ENCODE measurements at regions not wholly inside any gene's neighbourhood (a gene's known extent, or its start where the extent isn't known, plus 50 kb on each side); places are given as distances from the start of the nearest gene placed in this dataset.

- TF ChIP-seq, protein P1, sequence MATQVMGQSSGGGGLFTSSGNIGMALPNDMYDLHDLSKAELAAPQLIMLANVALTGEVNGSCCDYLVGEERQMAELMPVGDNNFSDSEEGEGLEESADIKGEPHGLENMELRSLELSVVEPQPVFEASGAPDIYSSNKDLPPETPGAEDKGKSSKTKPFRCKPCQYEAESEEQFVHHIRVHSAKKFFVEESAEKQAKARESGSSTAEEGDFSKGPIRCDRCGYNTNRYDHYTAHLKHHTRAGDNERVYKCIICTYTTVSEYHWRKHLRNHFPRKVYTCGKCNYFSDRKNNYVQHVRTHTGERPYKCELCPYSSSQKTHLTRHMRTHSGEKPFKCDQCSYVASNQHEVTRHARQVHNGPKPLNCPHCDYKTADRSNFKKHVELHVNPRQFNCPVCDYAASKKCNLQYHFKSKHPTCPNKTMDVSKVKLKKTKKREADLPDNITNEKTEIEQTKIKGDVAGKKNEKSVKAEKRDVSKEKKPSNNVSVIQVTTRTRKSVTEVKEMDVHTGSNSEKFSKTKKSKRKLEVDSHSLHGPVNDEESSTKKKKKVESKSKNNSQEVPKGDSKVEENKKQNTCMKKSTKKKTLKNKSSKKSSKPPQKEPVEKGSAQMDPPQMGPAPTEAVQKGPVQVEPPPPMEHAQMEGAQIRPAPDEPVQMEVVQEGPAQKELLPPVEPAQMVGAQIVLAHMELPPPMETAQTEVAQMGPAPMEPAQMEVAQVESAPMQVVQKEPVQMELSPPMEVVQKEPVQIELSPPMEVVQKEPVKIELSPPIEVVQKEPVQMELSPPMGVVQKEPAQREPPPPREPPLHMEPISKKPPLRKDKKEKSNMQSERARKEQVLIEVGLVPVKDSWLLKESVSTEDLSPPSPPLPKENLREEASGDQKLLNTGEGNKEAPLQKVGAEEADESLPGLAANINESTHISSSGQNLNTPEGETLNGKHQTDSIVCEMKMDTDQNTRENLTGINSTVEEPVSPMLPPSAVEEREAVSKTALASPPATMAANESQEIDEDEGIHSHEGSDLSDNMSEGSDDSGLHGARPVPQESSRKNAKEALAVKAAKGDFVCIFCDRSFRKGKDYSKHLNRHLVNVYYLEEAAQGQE (IDR thresholded peaks at IDR 0.05; ENCODE audit: low read depth, low read length), result no peak
- no peak for TF ChIP-seq FOXM1 (IDR thresholded peaks at IDR 0.05; ENCODE audit: low read depth)
- no peak for TF ChIP-seq GATA2 (CRISPR knock-in tag; IDR thresholded peaks at IDR 0.05)
- TF ChIP-seq FOSL2 (IDR thresholded peaks at IDR 0.05; ENCODE audit: borderline replicate concordance, low read depth), result no peak
- TF ChIP-seq, protein P2, sequence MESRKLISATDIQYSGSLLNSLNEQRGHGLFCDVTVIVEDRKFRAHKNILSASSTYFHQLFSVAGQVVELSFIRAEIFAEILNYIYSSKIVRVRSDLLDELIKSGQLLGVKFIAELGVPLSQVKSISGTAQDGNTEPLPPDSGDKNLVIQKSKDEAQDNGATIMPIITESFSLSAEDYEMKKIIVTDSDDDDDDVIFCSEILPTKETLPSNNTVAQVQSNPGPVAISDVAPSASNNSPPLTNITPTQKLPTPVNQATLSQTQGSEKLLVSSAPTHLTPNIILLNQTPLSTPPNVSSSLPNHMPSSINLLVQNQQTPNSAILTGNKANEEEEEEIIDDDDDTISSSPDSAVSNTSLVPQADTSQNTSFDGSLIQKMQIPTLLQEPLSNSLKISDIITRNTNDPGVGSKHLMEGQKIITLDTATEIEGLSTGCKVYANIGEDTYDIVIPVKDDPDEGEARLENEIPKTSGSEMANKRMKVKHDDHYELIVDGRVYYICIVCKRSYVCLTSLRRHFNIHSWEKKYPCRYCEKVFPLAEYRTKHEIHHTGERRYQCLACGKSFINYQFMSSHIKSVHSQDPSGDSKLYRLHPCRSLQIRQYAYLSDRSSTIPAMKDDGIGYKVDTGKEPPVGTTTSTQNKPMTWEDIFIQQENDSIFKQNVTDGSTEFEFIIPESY (IDR thresholded peaks at IDR 0.05; ENCODE audit: borderline replicate concordance, low read depth), result no peak
These were observed 177.5 kb upstream of the DIO3 start (continued) for GRCh38 chr14:101383737-101384338.

DNA sequence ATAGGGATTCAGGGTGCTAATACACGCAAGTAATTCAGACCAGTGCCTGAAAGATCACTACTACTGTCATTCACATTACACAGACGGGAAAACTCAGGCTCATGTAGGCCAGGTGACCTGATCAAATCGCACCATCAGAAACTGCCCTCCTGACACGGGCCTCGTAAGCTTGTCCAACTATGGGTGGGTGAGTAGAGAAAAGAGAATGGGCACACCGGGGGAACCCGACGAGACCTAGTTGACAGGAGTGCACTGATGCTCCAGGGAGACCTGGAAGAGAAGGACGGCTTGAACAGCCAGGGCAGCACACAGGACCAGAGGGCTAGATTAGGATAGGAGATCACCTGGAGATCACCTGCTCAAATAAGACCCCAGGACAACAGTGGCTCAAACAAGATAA is 166.9 kb upstream of the DIO3 start:
- POLR2A ChIA-PET, result no interaction called here

More for the DNA sequence above, 166.9 kb upstream of the DIO3 start:
- TF ChIP-seq RFX5 (IDR thresholded peaks at IDR 0.05; ENCODE audit: low read length) (no peak), RCOR1 (IDR thresholded peaks at IDR 0.05; ENCODE audit: low read length) (no peak), NRF1 (IDR thresholded peaks at IDR 0.05; ENCODE audit: low read depth, low read length) (no peak), EP300 (IDR thresholded peaks at IDR 0.05; ENCODE audit: borderline replicate concordance in 1 of 2, low read depth in 1 of 2, low read length in 1 of 2) (no peak), JUND (IDR thresholded peaks at IDR 0.05) (no peak), SIN3A (IDR thresholded peaks at IDR 0.05; ENCODE audit: borderline replicate concordance, low read depth, low read length) (no peak)
- TF ChIP-seq, protein P2 (IDR thresholded peaks at IDR 0.05; ENCODE audit: borderline replicate concordance, low read depth), result no peak
- TF ChIP-seq, protein P1 (IDR thresholded peaks at IDR 0.05; ENCODE audit: low read depth, low read length), result no peak
- Histone ChIP-seq H3K36me3 (replicated peaks in 1 of 2; ENCODE audit: control insufficient read depth in 1 of 2, insufficient read depth in 2 of 2, low read length in 1 of 2) (no peaks in the 10 kb centered on the region), H3K4me1 (ENCODE audit: control insufficient read depth in 1 of 2, insufficient read depth in 2 of 2, low read depth in 1 of 2, low read length in 1 of 2) (no peaks in the 10 kb centered on the region), H3K9me3 (peaks cover 12% of the 10 kb centered on the region; the same call in 1 of the 2 replicates), H3K27me3 (ENCODE audit: insufficient read depth) (no peaks in the 10 kb centered on the region), H3K27ac (ENCODE audit: low read depth in 2 of 2, low read length in 1 of 2) (no peak overlapping the region), H3K79me2 (ENCODE audit: insufficient read depth) (no peaks in the 10 kb centered on the region), H3K9me2 (no peaks in the 10 kb centered on the region), H3K9ac (no peak overlapping the region), H4K20me1 (ENCODE audit: insufficient read depth) (no peaks in the 10 kb centered on the region), H3K4me3 (ENCODE audit: low read depth in 2 of 2, low read length in 1 of 2) (no peak overlapping the region), H2AFZ (ENCODE audit: low read depth) (no peak overlapping the region), H3K4me2 (no peak overlapping the region), H3F3A (replicated peaks; ENCODE audit: insufficient read depth) (no peaks in the 10 kb centered on the region)
- 49% methylated on average over 9 of the region's 9 CpGs for WGBS (ENCODE audit: low lambda C conversion rate)
- CTCF ChIA-PET, result no interaction called here
- DNase-seq, result no peak

All from SK-N-SH (cell line).